KMS-11 (cell line): ENCODE measurements at regions not wholly inside any gene's neighbourhood (a gene's known extent, or its start where the extent isn't known, plus 50 kb on each side); places are given as distances from the start of the nearest gene placed in this dataset.

ENCODE experiments used
- H2AFZ ChIP-seq: fragments of 200-600 bp; sonication (generic); 2 replicates; pipeline ENCODE4 v1.6.1; 2016; ENCODE audit warnings: antibody characterized with exemption, mixed run types, low read depth
- H3K27ac ChIP-seq: fragments of 200-600 bp; sonication (generic); 2 replicates; pipeline ENCODE4 v1.6.1; 2016; ENCODE audit warnings: mild to moderate bottlenecking, mixed run types
- H3K27me3 ChIP-seq: fragments of 200-600 bp; sonication (generic); 2 replicates; pipeline ENCODE4 v1.6.1; 2017; ENCODE audit warnings: mild to moderate bottlenecking, low read depth, mixed run types, moderate library complexity; ENCODE audit not compliant: insufficient read depth
- H3K36me3 ChIP-seq: fragments of 200-600 bp; sonication (generic); 2 replicates; pipeline ENCODE4 v1.6.1; 2017; ENCODE audit warnings: mild to moderate bottlenecking, mixed run types; ENCODE audit not compliant: insufficient read depth
- H3K4me1 ChIP-seq: fragments of 200-600 bp; sonication (generic); 2 replicates; pipeline ENCODE4 v1.6.1; 2016; ENCODE audit warnings: mild to moderate bottlenecking, low read depth, mixed run types; ENCODE audit not compliant: poor library complexity, severe bottlenecking
- H3K4me2 ChIP-seq: fragments of 200-600 bp; sonication (generic); 2 replicates; pipeline ENCODE4 v1.7.0; 2016; ENCODE audit warnings: mild to moderate bottlenecking, mixed run types
- H3K4me3 ChIP-seq: fragments of 200-600 bp; sonication (generic); IDR thresholded peaks from 2 replicates; pipeline ENCODE4 v1.6.1; 2017; ENCODE audit warnings: low read depth, low read length, mixed read lengths; ENCODE audit not compliant: insufficient read depth
- H3K79me2 ChIP-seq: fragments of 200-600 bp; sonication (generic); 2 replicates; pipeline ENCODE4 v1.6.1; 2016; ENCODE audit warnings: low read depth, mixed run types; ENCODE audit not compliant: insufficient read depth
- H3K9ac ChIP-seq: fragments of 200-600 bp; sonication (generic); 2 replicates; pipeline ENCODE4 v1.6.1; 2016; ENCODE audit warnings: mild to moderate bottlenecking, mixed run types
- H4K20me1 ChIP-seq: fragments of 200-600 bp; sonication (generic); 2 replicates; pipeline ENCODE4 v1.6.1; 2016; ENCODE audit warnings: mild to moderate bottlenecking, mixed run types; ENCODE audit not compliant: insufficient read depth
- CTCF ChIP-seq: fragments of 200-600 bp; sonication (generic); conservative IDR thresholded peaks from 2 replicates; pipeline ENCODE4 v1.6.1; 2017; ENCODE audit warnings: low read depth, mild to moderate bottlenecking, antibody characterized with exemption, low read length, moderate library complexity, mixed read lengths

GRCh38 chr5:155947394-155948062 lies 379.4 kb upstream of the SGCD start:
- Histone ChIP-seq H4K20me1 (no peaks in the 10 kb centered on the region), H2AFZ (no peak overlapping the region), H3K27ac (no peak overlapping the region), H3K4me3 (no peak overlapping the region), H3K27me3 (no peaks in the 10 kb centered on the region), H3K36me3 (no peaks in the 10 kb centered on the region), H3K9ac (no peak overlapping the region), H3K4me2 (no peak overlapping the region), H3K79me2 (no peaks in the 10 kb centered on the region), H3K4me1 (no peaks in the 10 kb centered on the region)
- TF ChIP-seq CTCF: no peak

DNA sequence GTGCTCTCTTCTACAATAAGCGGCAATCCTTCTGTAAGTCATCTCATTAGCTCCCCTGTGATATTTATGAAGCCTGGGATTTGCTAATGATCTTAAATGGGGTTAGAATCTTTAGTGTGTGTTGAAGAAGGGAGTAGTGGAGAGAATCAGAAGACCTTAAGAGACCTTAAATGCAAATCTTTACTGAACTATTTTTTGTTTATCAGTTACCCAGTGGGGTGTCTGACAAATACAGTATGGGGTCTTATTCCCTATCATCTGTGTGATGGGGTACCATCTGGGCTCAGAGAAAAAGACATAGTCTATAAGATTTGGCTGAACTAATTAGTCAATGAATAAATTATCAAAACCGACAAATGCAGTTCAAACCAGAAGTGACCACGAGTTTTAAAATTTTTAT lies 378.4 kb upstream of the SGCD start:
- TF ChIP-seq CTCF: no peak
- Histone ChIP-seq H2AFZ (no peak overlapping the region), H4K20me1 (no peaks in the 10 kb centered on the region), H3K79me2 (no peaks in the 10 kb centered on the region), H3K4me1 (no peaks in the 10 kb centered on the region), H3K27ac (no peak overlapping the region), H3K4me3 (no peak overlapping the region), H3K9ac (no peak overlapping the region), H3K27me3 (no peaks in the 10 kb centered on the region), H3K36me3 (no peaks in the 10 kb centered on the region), H3K4me2 (no peak overlapping the region)

GRCh38 chr5:155952486-155953089 lies 374.4 kb upstream of the SGCD start:
- no peak overlapping the region for H2AFZ ChIP-seq
- TF ChIP-seq CTCF: no peak

DNA sequence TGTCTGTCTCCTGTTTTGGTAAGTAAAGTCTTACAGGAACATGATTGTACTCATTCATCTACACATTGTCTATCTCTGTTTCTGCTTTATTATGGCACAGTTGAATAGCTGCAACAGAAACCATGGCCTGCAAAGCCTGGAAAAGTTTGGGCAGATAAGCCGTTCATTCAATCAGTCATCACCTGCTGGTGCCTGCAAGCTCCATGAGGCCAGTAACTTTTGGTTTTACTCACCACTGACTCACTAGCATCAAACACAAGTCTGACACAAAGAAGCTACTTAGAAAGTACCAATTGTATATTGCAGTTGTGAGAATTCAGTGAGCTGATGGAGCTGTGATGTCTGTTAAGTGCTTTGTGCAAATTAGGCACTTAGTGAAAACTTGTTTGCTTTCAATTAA lies 373.6 kb upstream of the SGCD start:
- Histone ChIP-seq H3K27ac (no peak overlapping the region), H3K79me2 (no peaks in the 10 kb centered on the region), H3K36me3 (no peaks in the 10 kb centered on the region), H3K4me1 (no peaks in the 10 kb centered on the region), H2AFZ (no peak overlapping the region), H3K4me2 (no peak overlapping the region), H3K9ac (no peak overlapping the region), H3K27me3 (no peaks in the 10 kb centered on the region), H3K4me3 (no peak overlapping the region), H4K20me1 (no peaks in the 10 kb centered on the region)
- TF ChIP-seq CTCF: no peak

More at GRCh38 chr5:155952486-155953089, 374.4 kb upstream of the SGCD start:
- Histone ChIP-seq H3K79me2 (no peaks in the 10 kb centered on the region), H3K36me3 (no peaks in the 10 kb centered on the region), H3K4me2 (no peak overlapping the region), H3K9ac (no peak overlapping the region), H4K20me1 (no peaks in the 10 kb centered on the region), H3K27me3 (no peaks in the 10 kb centered on the region), H3K4me3 (no peak overlapping the region), H3K27ac (no peak overlapping the region), H3K4me1 (no peaks in the 10 kb centered on the region)
